ENCODE measurements at regions not wholly inside any gene's neighbourhood (a gene's known extent, or its start where the extent isn't known, plus 50 kb on each side); places are given as distances from the start of the nearest gene placed in this dataset.
"Not testable (repeated sequence)": the region's sequence is repeated elsewhere in the genome, so short reads cannot be mapped to it uniquely, and the experiment has no call there.

DNA sequence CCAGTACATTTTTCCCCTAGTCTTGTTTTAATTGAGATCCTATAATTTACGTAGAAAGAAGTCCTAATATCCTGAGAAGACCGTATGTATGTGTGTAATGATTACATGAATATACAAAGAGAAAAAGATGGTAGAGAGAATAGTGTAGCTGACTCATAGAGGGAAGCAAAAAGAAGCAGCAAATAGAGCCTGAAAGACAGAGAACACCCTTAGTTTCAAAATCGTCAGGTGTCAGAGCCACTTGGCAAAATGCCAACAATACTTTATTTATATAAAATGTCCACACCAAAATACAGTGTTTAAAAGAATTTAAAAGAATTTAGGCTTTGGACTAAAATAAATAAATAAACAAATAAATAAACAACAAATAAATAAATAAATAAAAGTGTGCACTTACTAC, 1414.1 kb upstream of the EYS start:
- Histone ChIP-seq H3K4me3 (no peak overlapping the region), H3K27ac (no peak overlapping the region), H3K4me1 (no peaks in the 10 kb centered on the region), H3K9me3 (no peaks in the 10 kb centered on the region), H3K27me3 (no peaks in the 10 kb centered on the region), H3K36me3 (no peaks in the 10 kb centered on the region)
- DNase-seq (ENCODE audit: low spot score), result no peak
- TF ChIP-seq, protein P1, sequence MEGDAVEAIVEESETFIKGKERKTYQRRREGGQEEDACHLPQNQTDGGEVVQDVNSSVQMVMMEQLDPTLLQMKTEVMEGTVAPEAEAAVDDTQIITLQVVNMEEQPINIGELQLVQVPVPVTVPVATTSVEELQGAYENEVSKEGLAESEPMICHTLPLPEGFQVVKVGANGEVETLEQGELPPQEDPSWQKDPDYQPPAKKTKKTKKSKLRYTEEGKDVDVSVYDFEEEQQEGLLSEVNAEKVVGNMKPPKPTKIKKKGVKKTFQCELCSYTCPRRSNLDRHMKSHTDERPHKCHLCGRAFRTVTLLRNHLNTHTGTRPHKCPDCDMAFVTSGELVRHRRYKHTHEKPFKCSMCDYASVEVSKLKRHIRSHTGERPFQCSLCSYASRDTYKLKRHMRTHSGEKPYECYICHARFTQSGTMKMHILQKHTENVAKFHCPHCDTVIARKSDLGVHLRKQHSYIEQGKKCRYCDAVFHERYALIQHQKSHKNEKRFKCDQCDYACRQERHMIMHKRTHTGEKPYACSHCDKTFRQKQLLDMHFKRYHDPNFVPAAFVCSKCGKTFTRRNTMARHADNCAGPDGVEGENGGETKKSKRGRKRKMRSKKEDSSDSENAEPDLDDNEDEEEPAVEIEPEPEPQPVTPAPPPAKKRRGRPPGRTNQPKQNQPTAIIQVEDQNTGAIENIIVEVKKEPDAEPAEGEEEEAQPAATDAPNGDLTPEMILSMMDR (IDR thresholded peaks at IDR 0.05), result no peak

DNA sequence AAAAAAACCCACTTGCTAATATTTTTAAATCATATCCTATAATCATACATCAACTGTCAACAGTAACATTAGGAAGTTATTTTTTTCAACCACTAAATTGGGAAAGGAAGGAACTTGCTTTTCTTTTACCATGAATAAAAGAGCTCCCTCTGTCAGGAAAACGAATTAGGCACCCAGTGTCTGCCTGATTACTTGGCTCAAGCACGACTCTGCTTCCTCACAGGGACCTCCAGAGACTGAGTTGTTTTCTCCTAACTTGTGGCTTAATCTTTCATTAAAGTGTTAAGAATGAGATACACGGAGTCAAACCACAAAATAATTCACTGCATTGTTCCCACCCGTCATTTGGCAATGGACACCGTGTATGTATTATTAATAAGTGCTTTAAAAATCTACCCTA, 1405.1 kb upstream of the EYS start:
- no peak overlapping the region for H3K4me3 ChIP-seq
- H3K9me3 ChIP-seq, result no peaks in the 10 kb centered on the region
- H3K27ac ChIP-seq, result no peak overlapping the region
- DNase-seq (ENCODE audit: low spot score), result no peak
- TF ChIP-seq, protein P1 (IDR thresholded peaks at IDR 0.05), result no peak
- H3K4me1 ChIP-seq, result no peaks in the 10 kb centered on the region
- no peaks in the 10 kb centered on the region for H3K36me3 ChIP-seq
- no peaks in the 10 kb centered on the region for H3K27me3 ChIP-seq

DNA sequence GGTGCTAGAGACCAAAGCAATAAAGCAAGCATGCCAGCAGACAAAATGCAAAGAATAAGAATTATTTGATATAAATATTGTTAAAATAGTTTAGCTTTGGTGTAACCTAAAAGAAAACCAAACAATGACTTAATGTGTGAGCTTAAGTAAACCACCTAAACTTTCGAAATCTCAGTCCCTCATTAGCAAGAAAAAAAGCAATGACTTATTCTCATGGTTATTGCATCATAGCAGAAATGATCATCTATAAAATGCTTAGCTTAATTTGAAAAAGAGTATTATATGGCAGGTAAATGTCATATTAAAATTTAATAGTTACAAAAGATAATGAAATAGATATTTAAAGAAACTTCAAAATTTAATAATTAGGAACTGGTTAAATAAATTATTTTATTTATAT, 1395.7 kb upstream of the EYS start:
- Histone ChIP-seq H3K9me3 (no peaks in the 10 kb centered on the region), H3K4me3 (no peak overlapping the region), H3K27me3 (no peaks in the 10 kb centered on the region), H3K36me3 (no peaks in the 10 kb centered on the region), H3K4me1 (no peaks in the 10 kb centered on the region), H3K27ac (no peak overlapping the region)
- DNase-seq (ENCODE audit: low spot score), result no peak
- TF ChIP-seq, protein P1 (IDR thresholded peaks at IDR 0.05), result no peak

DNA sequence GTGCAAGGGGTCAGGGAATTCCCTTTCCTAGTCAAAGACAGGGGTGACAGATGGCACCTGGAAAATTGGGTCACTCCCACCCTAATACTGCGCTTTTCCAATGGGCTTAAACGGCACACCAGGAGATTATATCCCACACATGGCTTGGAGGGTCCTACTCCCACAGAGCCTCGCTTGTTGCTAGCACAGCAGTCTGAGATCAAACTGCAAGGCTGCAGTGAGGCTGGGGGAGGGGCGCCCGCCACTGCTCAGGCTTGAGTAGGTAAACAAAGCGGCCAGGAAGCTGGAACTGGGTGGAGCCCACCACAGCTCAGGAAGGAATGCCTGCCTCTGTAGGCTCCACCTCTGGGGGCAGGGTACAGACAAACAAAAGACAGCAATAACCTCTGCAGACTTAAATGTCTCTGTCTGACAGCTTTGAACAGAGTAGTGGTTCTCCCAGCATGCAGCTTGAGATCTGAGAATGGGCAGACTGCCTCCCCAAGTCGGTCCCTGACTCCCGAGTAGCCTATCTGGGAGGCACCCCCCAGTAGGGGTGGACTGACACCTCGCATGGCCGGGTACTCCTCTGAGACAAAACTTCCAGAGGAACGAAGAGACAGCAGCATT, 1388.7 kb upstream of the EYS start:
- H3K27ac ChIP-seq; H3K27me3 ChIP-seq; H3K36me3 ChIP-seq; H3K9me3 ChIP-seq; DNase-seq (ENCODE audit: low spot score); H3K4me3 ChIP-seq; H3K4me1 ChIP-seq: not testable (repeated sequence)

DNA sequence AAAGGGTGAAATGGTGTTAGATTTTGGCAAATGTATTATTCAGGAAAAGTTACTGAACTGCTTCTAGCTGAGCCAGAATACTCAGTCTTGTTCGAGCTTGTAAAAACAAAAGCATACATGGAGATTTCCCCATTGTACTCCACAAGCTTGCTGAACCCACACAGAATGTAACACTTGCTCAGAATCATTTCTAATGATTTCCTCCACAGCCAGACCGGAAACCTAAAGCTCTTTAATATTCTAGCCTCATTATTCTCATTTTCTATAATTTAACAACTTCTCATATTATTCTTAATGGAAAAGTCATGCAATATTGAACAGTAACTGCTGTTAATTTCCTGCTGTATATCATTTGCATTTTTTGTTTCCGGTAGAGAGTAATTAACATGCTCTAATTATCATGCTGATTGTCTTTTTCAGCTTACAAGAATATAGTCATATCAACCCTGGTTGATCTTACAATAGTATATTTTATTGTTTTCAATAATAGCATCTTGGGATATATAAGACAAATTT, 1387.5 kb upstream of the EYS start:
- no peaks in the 10 kb centered on the region for H3K4me1 ChIP-seq
- no peak for DNase-seq (ENCODE audit: low spot score)
- no peaks in the 10 kb centered on the region for H3K9me3 ChIP-seq
- H3K36me3 ChIP-seq, result no peaks in the 10 kb centered on the region
- H3K4me3 ChIP-seq, result no peak overlapping the region
- no peak overlapping the region for H3K27ac ChIP-seq
- no peaks in the 10 kb centered on the region for H3K27me3 ChIP-seq
- TF ChIP-seq, protein P1 (IDR thresholded peaks at IDR 0.05), result no peak

DNA sequence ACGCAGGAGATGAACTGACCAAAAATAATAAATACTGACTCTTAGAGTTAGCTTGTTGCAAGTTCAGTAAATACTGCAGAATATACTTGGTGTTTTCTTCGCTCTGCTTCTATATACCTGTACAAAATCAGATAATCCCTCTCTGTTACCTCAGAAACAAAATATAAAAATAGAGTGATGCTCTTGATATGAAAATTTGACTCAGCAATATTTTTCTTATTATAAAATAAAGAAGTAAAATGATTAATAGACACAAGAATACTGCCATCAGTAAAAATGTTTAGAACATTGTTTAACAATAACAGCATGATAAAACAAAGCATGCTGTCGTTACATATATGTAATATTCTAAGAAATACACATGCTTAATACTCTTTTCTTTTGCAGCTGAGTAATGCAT, 1366.9 kb upstream of the EYS start:
- no peaks in the 10 kb centered on the region for H3K4me1 ChIP-seq
- H3K4me3 ChIP-seq, result no peak overlapping the region
- TF ChIP-seq, protein P1 (IDR thresholded peaks at IDR 0.05), result no peak
- no peaks in the 10 kb centered on the region for H3K36me3 ChIP-seq
- no peaks in the 10 kb centered on the region for H3K9me3 ChIP-seq
- H3K27me3 ChIP-seq, result no peaks in the 10 kb centered on the region
- no peak overlapping the region for H3K27ac ChIP-seq
- DNase-seq (ENCODE audit: low spot score), result no peak

Measured in right atrium auricular region (tissue), 2 donors.